ENCODE measurements at regions not wholly inside any gene's neighbourhood (a gene's known extent, or its start where the extent isn't known, plus 50 kb on each side); places are given as distances from the start of the nearest gene placed in this dataset.
"Not testable (repeated sequence)": the region's sequence is repeated elsewhere in the genome, so short reads cannot be mapped to it uniquely, and the experiment has no call there.

- no peak for DNase-seq
Observed at GRCh38 chr4:118410138-118410537, 57.3 kb upstream of the PRSS12 start.

GRCh38 chr4:118417325-118417724 lies 64.5 kb upstream of the PRSS12 start:
- DNase-seq, result no peak

GRCh38 chr4:118417800-118418199 lies 65.0 kb upstream of the PRSS12 start:
- DNase-seq, result not testable (repeated sequence)

- not testable (repeated sequence) for DNase-seq
Observed at GRCh38 chr4:118418396-118418795, 65.6 kb upstream of the PRSS12 start.

GRCh38 chr4:118419626-118420025 lies 66.8 kb upstream of the PRSS12 start:
- DNase-seq, result not testable (repeated sequence)

- not testable (repeated sequence) for DNase-seq
Observed at GRCh38 chr4:118424062-118424461, 71.3 kb upstream of the PRSS12 start.

- DNase-seq, result not testable (repeated sequence)
Observed at GRCh38 chr4:118428881-118429280, 76.1 kb upstream of the PRSS12 start.

GRCh38 chr4:118432359-118432758 lies 79.6 kb upstream of the PRSS12 start:
- DNase-seq, result not testable (repeated sequence)

GRCh38 chr4:118433612-118434375 lies 81.0 kb upstream of the PRSS12 start:
- DNase-seq, result not testable (repeated sequence)

GRCh38 chr4:118435415-118435814 lies 82.6 kb upstream of the PRSS12 start:
- not testable (repeated sequence) for DNase-seq

- DNase-seq, result not testable (repeated sequence)
Observed at GRCh38 chr4:118442115-118442837, 89.5 kb upstream of the PRSS12 start.

- not testable (repeated sequence) for DNase-seq
Observed at GRCh38 chr4:118447397-118447796, 94.6 kb upstream of the PRSS12 start.

GRCh38 chr4:118454857-118455256 lies 102.1 kb upstream of the PRSS12 start:
- not testable (repeated sequence) for DNase-seq

GRCh38 chr4:118461435-118461834 lies 108.6 kb upstream of the PRSS12 start:
- not testable (repeated sequence) for DNase-seq

GRCh38 chr4:118465831-118466230 lies 113.0 kb upstream of the PRSS12 start:
- DNase-seq, result not testable (repeated sequence)

GRCh38 chr4:118474001-118474626 lies 121.3 kb upstream of the PRSS12 start:
- not testable (repeated sequence) for DNase-seq

GRCh38 chr4:118474771-118475170 lies 122.0 kb upstream of the PRSS12 start:
- DNase-seq, result not testable (repeated sequence)

- not testable (repeated sequence) for DNase-seq
Observed at GRCh38 chr4:118475901-118476300, 123.1 kb upstream of the PRSS12 start.

GRCh38 chr4:118477826-118478225 lies 125.0 kb upstream of the PRSS12 start:
- not testable (repeated sequence) for DNase-seq

GRCh38 chr4:118485801-118486314 lies 133.1 kb upstream of the PRSS12 start:
- not testable (repeated sequence) for DNase-seq

- not testable (repeated sequence) for DNase-seq
Observed at GRCh38 chr4:118492963-118493362, 140.2 kb upstream of the PRSS12 start.

- DNase-seq, result not testable (repeated sequence)
Observed at GRCh38 chr4:118494437-118494836, 141.6 kb upstream of the PRSS12 start.

- not testable (repeated sequence) for DNase-seq
Observed at GRCh38 chr4:118502967-118503366, 150.2 kb upstream of the PRSS12 start.

Measured in NCI-H1694 treated with DMSO at 0.1 percent for 48 hours (cell line).